H1 (cell line): ENCODE measurements at regions not wholly inside any gene's neighbourhood (a gene's known extent, or its start where the extent isn't known, plus 50 kb on each side); places are given as distances from the start of the nearest gene placed in this dataset.
A peak's percentile ranks its signal among the peaks of the same experiment; 100 is the strongest.

ENCODE experiments used
- CTCF ChIA-PET: fragments of 300-600 bp; sonication (Branson Sonifier 250); formaldehyde crosslinking; loops from one replicate; lab custom pipeline; 2021; ENCODE audit not compliant: partially characterized antibody; lab: Charles Lee
- POLR2A ChIA-PET: fragments of 300-600 bp; sonication (Branson Sonifier 250); formaldehyde crosslinking; loops from one replicate; lab custom pipeline; 2021; ENCODE audit warnings: inconsistent platforms; ENCODE audit not compliant: partially characterized antibody; lab: Charles Lee
- DNase-seq, 2 experiments: peaks; one replicate each; pipeline versions ENCODE4 v3.0.0 to v3.0.0-alpha.2; 2010 to 2022; ENCODE audit warnings: low spot score in 2 of 2, low read depth in 1 of 2, mixed read lengths in 1 of 2
- FAIRE-seq: peaks from 2 replicates; lab custom pipeline; 2011; peaks lifted over from hg19 to GRCh38; lab: Jason Lieb, UNC
- H2AFZ ChIP-seq: 2 replicates; pipeline ENCODE4 v1.8.1; 2012; ENCODE audit warnings: low read length, inconsistent platforms
- H2AK5ac ChIP-seq: 2 replicates; pipeline ENCODE4 v1.6.1; 2013; ENCODE audit warnings: low read depth, low read length
- H2BK120ac ChIP-seq: replicated peaks from 2 replicates; pipeline ENCODE3; 2013; ENCODE audit warnings: low read depth, low read length, inconsistent platforms
- H2BK12ac ChIP-seq: 2 replicates; pipeline ENCODE4 v1.6.1; 2013; ENCODE audit warnings: low read depth, low read length
- H2BK15ac ChIP-seq: 2 replicates; pipeline ENCODE4 v1.6.1; 2013; ENCODE audit warnings: low read length
- H2BK20ac ChIP-seq: 2 replicates; pipeline ENCODE4 v1.6.1; 2013; ENCODE audit warnings: low read length
- H2BK5ac ChIP-seq: 2 replicates; pipeline ENCODE4 v1.6.1; 2013; ENCODE audit warnings: low read depth, low read length
- H3K14ac ChIP-seq: 2 replicates; pipeline ENCODE4 v1.6.1; 2013; ENCODE audit warnings: inconsistent platforms; ENCODE audit not compliant: insufficient read length
- H3K18ac ChIP-seq: 2 replicates; pipeline ENCODE4 v1.6.1; 2013; ENCODE audit warnings: low read length; ENCODE audit errors: extremely low read depth
- H3K23ac ChIP-seq: 2 replicates; pipeline ENCODE4 v1.6.1; 2013; ENCODE audit warnings: inconsistent platforms; ENCODE audit not compliant: insufficient read length
- H3K23me2 ChIP-seq: 2 replicates; pipeline ENCODE4 v1.6.1; 2013; ENCODE audit warnings: low read depth, low read length
- H3K27ac ChIP-seq: 2 replicates; pipeline ENCODE4 v1.6.1; 2011; ENCODE audit warnings: low read depth, low read length, inconsistent platforms
- H3K27me3 ChIP-seq, 4 experiments: replicated peaks in 1 of 4; 1 replicate in 1 of 4; 2 replicates in 3 of 4; pipeline versions ENCODE4 v1.6.1 to v1.8.1; 2011 to 2013; ENCODE audit warnings: low read length in 3 of 4, mild to moderate bottlenecking in 3 of 4, inconsistent platforms in 2 of 4, mixed read lengths in 2 of 4, moderate library complexity in 1 of 4; ENCODE audit not compliant: control insufficient read depth in 3 of 4, insufficient read depth in 3 of 4; ENCODE audit errors: extremely low read depth in 1 of 4
- H3K36me3 ChIP-seq, 4 experiments: 2 replicates each; pipeline versions ENCODE4 v1.6.1 to v1.8.1; 2011 to 2013; ENCODE audit warnings: mild to moderate bottlenecking in 4 of 4, low read length in 3 of 4, moderate library complexity in 2 of 4, control low read depth in 1 of 4, inconsistent platforms in 1 of 4; ENCODE audit not compliant: insufficient read depth in 4 of 4, control insufficient read depth in 2 of 4
- H3K4ac ChIP-seq: replicated peaks from 2 replicates; pipeline ENCODE3; 2013; ENCODE audit warnings: low read length, low read depth, mixed read lengths, inconsistent platforms; ENCODE audit not compliant: insufficient read length
- H3K4me1 ChIP-seq, 4 experiments: replicated peaks in 1 of 4; 1 replicate in 1 of 4; 2 replicates in 3 of 4; pipeline versions ENCODE4 v1.6.1 to v1.8.1; 2011 to 2013; ENCODE audit warnings: low read length in 3 of 4, inconsistent platforms in 2 of 4, mixed read lengths in 1 of 4; ENCODE audit not compliant: insufficient read depth in 4 of 4, control insufficient read depth in 3 of 4
- H3K4me2 ChIP-seq, 2 experiments: 2 replicates each; pipeline versions ENCODE4 v1.6.1 to v1.8.1; 2011 to 2013; ENCODE audit warnings: low read depth in 2 of 2, low read length in 2 of 2, control low read depth in 1 of 2, inconsistent platforms in 1 of 2, mild to moderate bottlenecking in 1 of 2; ENCODE audit not compliant: insufficient read depth in 1 of 2
- H3K4me3 ChIP-seq, 4 experiments: fragments of 200-600, 300-600 bp in 1 of 4; sonication (generic), shearing (Covaris generic), sonication (Bioruptor Twin) in 1 of 4; 2 replicates each; pipeline versions ENCODE4 v1.5.1 to v1.8.1; 2011 to 2016; ENCODE audit warnings: low read length in 4 of 4, low read depth in 3 of 4, control low read depth in 2 of 4, inconsistent platforms in 2 of 4, mild to moderate bottlenecking in 2 of 4, mixed read lengths in 1 of 4, moderate library complexity in 1 of 4; ENCODE audit not compliant: insufficient read depth in 2 of 4; ENCODE audit errors: extremely low read depth in 1 of 4
- H3K56ac ChIP-seq: replicated peaks from 2 replicates; pipeline ENCODE3; 2013; ENCODE audit warnings: low read depth, mild to moderate bottlenecking, mixed read lengths, low read length, inconsistent platforms; ENCODE audit not compliant: insufficient read length
- H3K79me1 ChIP-seq: 2 replicates; pipeline ENCODE4 v1.6.1; 2013; ENCODE audit warnings: low read depth, low read length, control low read depth
- H3K79me2 ChIP-seq, 2 experiments: 2 replicates each; pipeline versions ENCODE4 v1.6.1 to v1.8.1; 2012 to 2013; ENCODE audit warnings: low read length in 2 of 2, mild to moderate bottlenecking in 2 of 2, inconsistent platforms in 1 of 2; ENCODE audit not compliant: insufficient read depth in 2 of 2, control insufficient read depth in 1 of 2
- H3K9ac ChIP-seq, 4 experiments: replicated peaks in 1 of 4; 1 replicate in 1 of 4; 2 replicates in 3 of 4; pipeline versions ENCODE4 v1.6.1 to v1.8.1; 2011 to 2013; ENCODE audit warnings: low read depth in 3 of 4, low read length in 3 of 4, control low read depth in 2 of 4, mild to moderate bottlenecking in 2 of 4, moderate library complexity in 2 of 4, inconsistent platforms in 1 of 4; ENCODE audit errors: extremely low read depth in 1 of 4
- H3K9me3 ChIP-seq, 2 experiments: 2 replicates each; pipeline versions ENCODE4 v1.6.1 to v1.8.1; 2012 to 2013; ENCODE audit warnings: mild to moderate bottlenecking in 2 of 2, moderate library complexity in 2 of 2, control low read depth in 1 of 2, inconsistent platforms in 1 of 2, low read depth in 1 of 2, low read length in 1 of 2, mixed read lengths in 1 of 2; ENCODE audit not compliant: insufficient read depth in 2 of 2
- H4K20me1 ChIP-seq, 2 experiments: replicated peaks in 1 of 2; 2 replicates each; pipeline versions ENCODE3 to v1.8.1; 2011 to 2013; ENCODE audit warnings: inconsistent platforms in 2 of 2, low read length in 2 of 2, mild to moderate bottlenecking in 1 of 2; ENCODE audit not compliant: insufficient read depth in 2 of 2, control insufficient read depth in 1 of 2
- H4K5ac ChIP-seq: 2 replicates; pipeline ENCODE4 v1.6.1; 2013; ENCODE audit warnings: low read length, low read depth, mixed read lengths, inconsistent platforms; ENCODE audit not compliant: insufficient read length
- H4K8ac ChIP-seq: 2 replicates; pipeline ENCODE4 v1.8.0; 2013; ENCODE audit warnings: mild to moderate bottlenecking, moderate library complexity, low read length, inconsistent platforms; ENCODE audit not compliant: insufficient read depth; ENCODE audit errors: extremely low read depth
- H4K91ac ChIP-seq: replicated peaks from 2 replicates; pipeline ENCODE3; 2013; ENCODE audit warnings: low read length, mixed read lengths, inconsistent platforms; ENCODE audit not compliant: insufficient read length
- ASH2L ChIP-seq: fragments of 200-600, 300-600 bp; sonication (generic); IDR thresholded peaks from one replicate; pipeline ENCODE4 v1.7.1; 2017; ENCODE audit warnings: low read length
- BACH1 ChIP-seq: IDR thresholded peaks from 2 replicates; pipeline ENCODE4 v1.6.1; 2012; ENCODE audit warnings: low read length, improper control_type of control experiment
- BRCA1 ChIP-seq: IDR thresholded peaks from 2 replicates; pipeline ENCODE4 v1.6.1; 2012; ENCODE audit warnings: low read depth, low read length, improper control_type of control experiment
- JUN ChIP-seq: IDR thresholded peaks from 2 replicates; pipeline ENCODE4 v1.6.1; 2011; ENCODE audit warnings: low read depth, mild to moderate bottlenecking, improper control_type of control experiment, low read length
- KDM5A ChIP-seq: fragments of 200-600 bp; IDR thresholded peaks from 2 replicates; pipeline ENCODE4 v1.7.1; 2012; ENCODE audit warnings: mild to moderate bottlenecking, low read length, inconsistent platforms, mixed read lengths
- MAX ChIP-seq: IDR thresholded peaks from 2 replicates; pipeline ENCODE4 v1.6.1; 2012; ENCODE audit warnings: inconsistent platforms
- NANOG ChIP-seq: IDR thresholded peaks from 2 replicates; pipeline ENCODE4 v1.6.1; 2011; ENCODE audit warnings: low read length, low read depth, mild to moderate bottlenecking, inconsistent platforms; ENCODE audit not compliant: insufficient read depth, poor library complexity, severe bottlenecking
- PHF8 ChIP-seq: fragments of 200-600 bp; sonication (generic); conservative IDR thresholded peaks from 2 replicates; pipeline ENCODE4 v1.7.1; 2012; ENCODE audit warnings: low read depth, mild to moderate bottlenecking, inconsistent platforms, low read length, moderate library complexity
- POLR2AphosphoS5 ChIP-seq: IDR thresholded peaks from 2 replicates; pipeline ENCODE4 v1.6.1; 2011; ENCODE audit warnings: low read depth, low read length
- SAP30 ChIP-seq: fragments of 300-600 bp; sonication (generic); IDR thresholded peaks from 2 replicates; pipeline ENCODE4 v1.7.1; 2012; ENCODE audit warnings: low read length, moderate library complexity, mild to moderate bottlenecking, inconsistent platforms; ENCODE audit not compliant: insufficient read depth, insufficient replicate concordance
- SP1 ChIP-seq: IDR thresholded peaks from 2 replicates; pipeline ENCODE4 v1.6.1; 2011; ENCODE audit warnings: low read depth, low read length
- TAF1 ChIP-seq: IDR thresholded peaks from 2 replicates; pipeline ENCODE4 v1.6.1; 2011; ENCODE audit warnings: mild to moderate bottlenecking, low read depth, low read length
- TCF12 ChIP-seq: IDR thresholded peaks from 2 replicates; pipeline ENCODE4 v1.6.1; 2011; ENCODE audit warnings: low read depth, mild to moderate bottlenecking, low read length
- YY1 ChIP-seq: IDR thresholded peaks from 2 replicates; pipeline ENCODE4 v1.6.1; 2011; ENCODE audit warnings: low read depth, mild to moderate bottlenecking, low read length
- WGBS, 2 experiments: shearing (Covaris generic) in 1 of 2; methylation state at CpG; one replicate each; pipeline versions ENCODE4 v1.1.6 to v1.1.7; 2013 to 2015; ENCODE audit warnings: low lambda C conversion rate in 2 of 2, mixed read lengths in 2 of 2, inconsistent platforms in 1 of 2, low coverage in 1 of 2, missing lambda C conversion rate in 1 of 2; ENCODE audit not compliant: insufficient replicate concordance in 2 of 2, insufficient coverage in 1 of 2, insufficient read length in 1 of 2; ENCODE audit errors: extremely low coverage in 1 of 2, missing lambda C conversion rate in 1 of 2; 5-methylcytosine and 5-hydroxymethylcytosine counted together
- TF ChIP-seq, protein P1 (sequence below): IDR thresholded peaks from 2 replicates; pipeline ENCODE4 v1.6.1; 2011; ENCODE audit warnings: low read length, improper control_type of control experiment

DNA sequence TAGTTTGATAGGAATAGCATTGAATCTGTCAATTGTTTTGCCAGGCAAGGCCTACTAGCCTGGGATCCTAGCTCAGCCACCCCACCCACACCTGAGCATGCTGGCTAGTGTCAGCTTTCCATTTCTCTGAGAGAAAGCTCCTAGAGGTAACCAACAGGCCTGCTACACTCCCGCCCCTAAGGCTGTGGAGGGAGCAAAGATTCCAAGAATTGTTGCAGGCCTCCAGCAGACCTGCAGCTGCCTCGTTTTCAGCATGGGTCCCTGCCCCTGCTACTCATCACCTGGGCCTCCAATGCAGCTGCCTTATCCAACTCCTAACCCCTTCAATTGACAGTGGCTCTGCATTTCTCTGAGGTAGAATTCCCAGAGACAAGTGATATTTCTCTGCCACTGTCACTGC is 852.4 kb upstream of the MDGA2 start:
- H3K36me3 ChIP-seq = no peaks in the 10 kb centered on the region
- H3K56ac ChIP-seq = no peak overlapping the region
- no peak overlapping the region for H3K27ac ChIP-seq
- no peaks in the 10 kb centered on the region for H3K9me3 ChIP-seq
- H3K79me2 ChIP-seq = no peaks in the 10 kb centered on the region
- no peak overlapping the region for H3K4ac ChIP-seq
- no peak overlapping the region for H3K9ac ChIP-seq
- 0 out of 2 replicates have a peak overlapping the region, but pooled peaks have one; percentile 38 for H2BK20ac ChIP-seq
- no peak overlapping the region for H2BK15ac ChIP-seq
- no peaks in the 10 kb centered on the region for H4K20me1 ChIP-seq
- H3K18ac ChIP-seq = no peak overlapping the region
- H3K4me2 ChIP-seq = no peak overlapping the region
- POLR2A ChIA-PET = no interaction called here
- no peak overlapping the region for H2BK12ac ChIP-seq
- H4K8ac ChIP-seq = no peak overlapping the region
- H3K27me3 ChIP-seq = no peaks in the 10 kb centered on the region
- H2AK5ac ChIP-seq = no peak overlapping the region
- peaks cover 0 to 2% (median 0%) of the 10 kb centered on the region in 4 experiments; a peak in 1 of 7 replicates for H3K4me1 ChIP-seq
- H3K14ac ChIP-seq = no peak overlapping the region
- CTCF ChIA-PET = interaction anchor here (0.9 kb wide), 1 partner anchor 25 kb away, joined by 3 read pairs; no protein-coding TSS in a partner anchor
- H3K23me2 ChIP-seq = no peaks in the 10 kb centered on the region
- H3K23ac ChIP-seq = no peak overlapping the region
- no peak for FAIRE-seq
- no peak overlapping the region for H3K4me3 ChIP-seq
- WGBS, 2 experiments = 40% methylated on average over 2 of the region's 2 CpGs; no CpG with 5 or more reads in 1 of the 2 experiments
- H2BK120ac ChIP-seq = no peak overlapping the region
- H3K79me1 ChIP-seq = no peaks in the 10 kb centered on the region
- no peak for DNase-seq
- H4K5ac ChIP-seq = no peak overlapping the region
- H2AFZ ChIP-seq = no peak overlapping the region
- no peak overlapping the region for H4K91ac ChIP-seq
- no peak overlapping the region for H2BK5ac ChIP-seq
- TF ChIP-seq TCF12 = no peak
- TF ChIP-seq POLR2AphosphoS5 = no peak
- no peak for TF ChIP-seq TAF1
- no peak for TF ChIP-seq KDM5A
- no peak for TF ChIP-seq BRCA1
- TF ChIP-seq JUN = no peak
- no peak for TF ChIP-seq SAP30
- no peak for TF ChIP-seq PHF8
- no peak for TF ChIP-seq NANOG
- no peak for TF ChIP-seq MAX
- TF ChIP-seq BACH1 = no peak
- TF ChIP-seq SP1 = no peak
- TF ChIP-seq, protein P1, sequence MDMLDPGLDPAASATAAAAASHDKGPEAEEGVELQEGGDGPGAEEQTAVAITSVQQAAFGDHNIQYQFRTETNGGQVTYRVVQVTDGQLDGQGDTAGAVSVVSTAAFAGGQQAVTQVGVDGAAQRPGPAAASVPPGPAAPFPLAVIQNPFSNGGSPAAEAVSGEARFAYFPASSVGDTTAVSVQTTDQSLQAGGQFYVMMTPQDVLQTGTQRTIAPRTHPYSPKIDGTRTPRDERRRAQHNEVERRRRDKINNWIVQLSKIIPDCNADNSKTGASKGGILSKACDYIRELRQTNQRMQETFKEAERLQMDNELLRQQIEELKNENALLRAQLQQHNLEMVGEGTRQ = no peak
- TF ChIP-seq ASH2L = no peak
- no peak for TF ChIP-seq YY1
